Ascending aorta (tissue), 2 donors: ENCODE measurements at regions not wholly inside any gene's neighbourhood (a gene's known extent, or its start where the extent isn't known, plus 50 kb on each side); places are given as distances from the start of the nearest gene placed in this dataset.

Experiments
- DNase-seq, 2 donors: peaks; one replicate each; pipeline ENCODE4 v3.0.0-alpha.2; 2019; ENCODE audit warnings: low spot score in 2 of 2
- H3K27ac ChIP-seq, 2 donors: fragments of 200-600 bp; sonication (generic); one replicate each; pipeline ENCODE4 v1.5.1; 2016 to 2017; ENCODE audit warnings: mild to moderate bottlenecking in 1 of 2
- H3K27me3 ChIP-seq: fragments of 200-600 bp; sonication (generic); one replicate; pipeline ENCODE4 v1.5.1; 2017
- H3K36me3 ChIP-seq, 2 donors: fragments of 200-600 bp; sonication (generic); one replicate each; pipeline ENCODE4 v1.5.1; 2016
- H3K4me1 ChIP-seq, 2 donors: fragments of 200-600 bp; sonication (generic); one replicate each; pipeline ENCODE4 v1.5.1; 2016 to 2017; ENCODE audit warnings: mild to moderate bottlenecking in 1 of 2
- H3K4me3 ChIP-seq, 2 donors: fragments of 200-600 bp; sonication (generic); one replicate each; pipeline ENCODE4 v1.5.1; 2016 to 2017; ENCODE audit warnings: mild to moderate bottlenecking in 1 of 2
- H3K9me3 ChIP-seq, 2 donors: fragments of 200-600 bp; sonication (generic); one replicate each; pipeline ENCODE4 v1.5.1; 2016
- CTCF ChIP-seq, 3 experiments: fragments of 200-600 bp in 2 of 3; fragments of 450-650 bp in 1 of 3; sonication (generic) in 2 of 3; IDR thresholded peaks; one replicate each; pipeline ENCODE4 v1.5.1; 2016 to 2019; ENCODE audit warnings: antibody characterized with exemption in 3 of 3, mild to moderate bottlenecking in 1 of 3, moderate library complexity in 1 of 3
- intact Hi-C: fragments of 100-400 bp; cut with DNase I; formaldehyde crosslinking; loops from one replicate; pipeline ENCODE4 v1.15.1; 2023

DNA sequence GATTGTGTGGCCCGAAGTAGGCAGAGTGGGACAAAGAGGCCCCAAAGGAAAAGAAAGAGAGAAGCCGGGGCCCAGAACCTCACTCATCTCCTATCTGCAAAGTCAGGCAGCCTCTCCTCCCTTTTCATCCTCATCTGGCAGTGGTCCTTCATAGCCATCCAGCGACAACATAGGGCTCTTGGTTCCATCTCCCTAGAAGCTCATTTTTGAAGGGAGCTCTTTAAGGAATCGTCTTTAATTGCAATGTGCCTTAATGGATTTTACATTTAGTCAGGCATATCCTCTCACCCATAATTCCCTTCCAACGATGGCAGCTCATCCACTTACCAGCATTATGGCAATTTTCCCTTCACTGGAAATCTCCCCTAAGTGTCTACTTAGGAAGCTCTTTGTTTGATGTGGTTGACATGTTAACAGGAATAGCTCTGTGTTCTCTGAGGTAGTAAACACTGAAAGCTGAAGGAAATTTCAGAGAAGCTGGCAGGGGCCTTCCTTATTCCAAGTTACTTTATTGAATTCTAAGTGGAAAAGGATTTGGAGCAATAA is 780.6 kb downstream of the TSN start:
- no peak for TF ChIP-seq CTCF (IDR thresholded peaks at IDR 0.05)
- no peak for DNase-seq
- H3K27me3 ChIP-seq, result no peaks in the 10 kb centered on the region
- H3K4me1 ChIP-seq, result no peaks in the 10 kb centered on the region
- no peak overlapping the region for H3K27ac ChIP-seq
- no peaks in the 10 kb centered on the region for H3K9me3 ChIP-seq
- intact Hi-C loops, result no loop called here
- no peak overlapping the region for H3K4me3 ChIP-seq
- H3K36me3 ChIP-seq, result no peaks in the 10 kb centered on the region

DNA sequence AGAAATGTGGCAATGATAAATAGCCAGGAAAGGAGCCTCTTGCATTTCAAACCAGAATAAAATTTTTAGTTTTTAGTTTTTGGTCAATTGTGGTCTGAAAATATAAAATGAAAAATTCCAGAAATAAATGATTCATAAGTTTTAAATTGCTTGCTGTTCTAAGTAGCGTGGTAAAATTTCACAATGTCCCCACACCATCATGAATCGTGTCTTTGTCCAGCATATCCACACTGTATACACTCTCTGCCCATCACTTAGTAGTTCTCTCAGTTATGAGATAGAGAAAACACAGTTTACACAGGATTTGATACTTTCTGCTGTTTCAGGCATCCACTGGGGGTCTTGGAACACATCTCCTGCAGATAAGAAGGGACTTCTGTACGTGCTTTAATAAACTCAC is 783.9 kb downstream of the TSN start:
- TF ChIP-seq CTCF (IDR thresholded peaks at IDR 0.05), result no peak
- intact Hi-C loops, result no loop called here
- Histone ChIP-seq H3K4me3 (no peak overlapping the region), H3K9me3 (no peaks in the 10 kb centered on the region), H3K27me3 (no peaks in the 10 kb centered on the region), H3K4me1 (no peaks in the 10 kb centered on the region), H3K27ac (no peak overlapping the region), H3K36me3 (no peaks in the 10 kb centered on the region)
- DNase-seq, result no peak

- Histone ChIP-seq H3K36me3 (no peaks in the 10 kb centered on the region), H3K4me3 (no peak overlapping the region), H3K27me3 (no peaks in the 10 kb centered on the region), H3K4me1 (no peaks in the 10 kb centered on the region), H3K27ac (no peak overlapping the region), H3K9me3 (no peaks in the 10 kb centered on the region)
- intact Hi-C loops, result no loop called here
- DNase-seq, result no peak
- no peak for TF ChIP-seq CTCF (IDR thresholded peaks at IDR 0.05)
These were observed 784.5 kb downstream of the TSN start for GRCh38 chr2:122539920-122540319.

- Histone ChIP-seq H3K27me3 (no peaks in the 10 kb centered on the region), H3K27ac (no peak overlapping the region), H3K36me3 (no peaks in the 10 kb centered on the region), H3K4me3 (no peak overlapping the region), H3K9me3 (no peaks in the 10 kb centered on the region), H3K4me1 (no peaks in the 10 kb centered on the region)
- no peak for TF ChIP-seq CTCF (IDR thresholded peaks at IDR 0.05)
- intact Hi-C loops, result no loop called here
- DNase-seq, result no peak
These were observed 786.8 kb downstream of the TSN start for GRCh38 chr2:122542236-122542635.

- no peaks in the 10 kb centered on the region for H3K9me3 ChIP-seq
- no peaks in the 10 kb centered on the region for H3K36me3 ChIP-seq
- H3K27ac ChIP-seq, result no peak overlapping the region
- no peak overlapping the region for H3K4me3 ChIP-seq
- no peak for TF ChIP-seq CTCF (IDR thresholded peaks at IDR 0.05)
- DNase-seq, result no peak
- intact Hi-C loops, result no loop called here
- H3K4me1 ChIP-seq, result no peaks in the 10 kb centered on the region
- no peaks in the 10 kb centered on the region for H3K27me3 ChIP-seq
These were observed 787.2 kb downstream of the TSN start for GRCh38 chr2:122542646-122543045.

- intact Hi-C loops, result no loop called here
- Histone ChIP-seq H3K4me3 (no peak overlapping the region), H3K36me3 (no peaks in the 10 kb centered on the region), H3K27ac (no peak overlapping the region), H3K9me3 (no peaks in the 10 kb centered on the region), H3K4me1 (no peaks in the 10 kb centered on the region), H3K27me3 (no peaks in the 10 kb centered on the region)
- DNase-seq, result no peak
- TF ChIP-seq CTCF (IDR thresholded peaks at IDR 0.05), result no peak
These were observed 788.4 kb downstream of the TSN start for GRCh38 chr2:122543815-122544214.
